CD14-positive monocyte (primary cell): ENCODE measurements at regions not wholly inside any gene's neighbourhood (a gene's known extent, or its start where the extent isn't known, plus 50 kb on each side); places are given as distances from the start of the nearest gene placed in this dataset.

Experiments used
- DNase-seq, 3 donors: peaks; one replicate each; pipeline ENCODE4 v3.0.0-alpha.2; 2011 to 2022
- H2AFZ ChIP-seq: 2 replicates; pipeline ENCODE4 v1.6.0; 2012; ENCODE audit warnings: mild to moderate bottlenecking, low read depth, low read length, inconsistent platforms; ENCODE audit not compliant: insufficient read depth, poor library complexity, severe bottlenecking
- H3K27ac ChIP-seq, 2 donors: 1 replicate in 1 of 2; 2 replicates in 1 of 2; pipeline ENCODE4 v1.5.1; 2012 to 2013; ENCODE audit warnings: low read length in 2 of 2, control low read depth in 1 of 2, inconsistent platforms in 1 of 2, low read depth in 1 of 2, mild to moderate bottlenecking in 1 of 2
- H3K27me3 ChIP-seq, 2 donors: one replicate each; pipeline versions ENCODE4 v1.6.0 to v1.6.1; 2011 to 2013; ENCODE audit warnings: low read length in 2 of 2; ENCODE audit not compliant: control insufficient read depth in 2 of 2, insufficient read depth in 2 of 2
- H3K36me3 ChIP-seq, 2 donors: replicated peaks in 1 of 2; 1 replicate in 1 of 2; 2 replicates in 1 of 2; pipeline versions ENCODE4 v1.5.1 to v1.6.1; 2012 to 2013; ENCODE audit warnings: low read length in 2 of 2, control low read depth in 1 of 2, inconsistent platforms in 1 of 2, mild to moderate bottlenecking in 1 of 2; ENCODE audit not compliant: insufficient read depth in 2 of 2, control insufficient read depth in 1 of 2
- H3K4me1 ChIP-seq, 2 donors: 1 replicate in 1 of 2; 2 replicates in 1 of 2; pipeline versions ENCODE4 v1.5.1 to v1.6.1; 2012 to 2013; ENCODE audit warnings: low read length in 2 of 2, control low read depth in 1 of 2, inconsistent platforms in 1 of 2, mild to moderate bottlenecking in 1 of 2, moderate library complexity in 1 of 2; ENCODE audit not compliant: insufficient read depth in 2 of 2, control insufficient read depth in 1 of 2
- H3K4me2 ChIP-seq: replicated peaks from 2 replicates; pipeline ENCODE3; 2012; ENCODE audit warnings: low read length, moderate library complexity, mild to moderate bottlenecking; ENCODE audit not compliant: poor library complexity, severe bottlenecking; ENCODE audit errors: extremely low read depth
- H3K4me3 ChIP-seq, 3 experiments: fragments of 200-600 bp in 1 of 3; sonication (generic) in 1 of 3; replicated peaks in 1 of 3; 1 replicate in 2 of 3; 2 replicates in 1 of 3; pipeline ENCODE4 v1.5.1; 2011 to 2013; ENCODE audit warnings: low read length in 3 of 3, mild to moderate bottlenecking in 3 of 3, control low read depth in 2 of 3, low read depth in 2 of 3, inconsistent platforms in 1 of 3, moderate library complexity in 1 of 3
- H3K79me2 ChIP-seq: 2 replicates; pipeline ENCODE4 v1.6.0; 2012; ENCODE audit warnings: mild to moderate bottlenecking, control low read depth, inconsistent platforms, low read length, moderate library complexity; ENCODE audit not compliant: insufficient read depth
- H3K9ac ChIP-seq: 2 replicates; pipeline ENCODE4 v1.6.0; 2017; ENCODE audit warnings: low read length, mild to moderate bottlenecking; ENCODE audit not compliant: insufficient read depth, poor library complexity, severe bottlenecking
- H3K9me3 ChIP-seq, 2 donors: replicated peaks in 1 of 2; 1 replicate in 1 of 2; 2 replicates in 1 of 2; pipeline versions ENCODE4 v1.5.1 to v1.6.1; 2012 to 2013; ENCODE audit warnings: low read length in 2 of 2, control low read depth in 1 of 2; ENCODE audit not compliant: control insufficient read depth in 1 of 2, insufficient read depth in 1 of 2
- H4K20me1 ChIP-seq: 2 replicates; pipeline ENCODE4 v1.6.0; 2012; ENCODE audit warnings: mild to moderate bottlenecking, low read length, control low read depth, moderate library complexity; ENCODE audit not compliant: insufficient read depth
- H3K27ac Mint-ChIP-seq, 7 donors: one replicate each; pipeline ENCODE4 v1.8.0; 2020; ENCODE audit warnings: mild to moderate bottlenecking in 7 of 7, mixed read lengths in 7 of 7, moderate library complexity in 6 of 7, inconsistent platforms in 2 of 7
- H3K27me3 Mint-ChIP-seq, 3 donors: one replicate each; pipeline ENCODE4 v1.8.0; 2021 to 2022; ENCODE audit warnings: low read depth in 3 of 3, mild to moderate bottlenecking in 3 of 3, mixed read lengths in 3 of 3, moderate library complexity in 3 of 3, inconsistent platforms in 1 of 3
- H3K36me3 Mint-ChIP-seq, 2 donors: one replicate each; pipeline ENCODE4 v1.8.0; 2020; ENCODE audit warnings: mixed read lengths in 2 of 2, inconsistent platforms in 1 of 2, mild to moderate bottlenecking in 1 of 2
- H3K4me1 Mint-ChIP-seq: one replicate; pipeline ENCODE4 v1.8.0; 2020; ENCODE audit warnings: mild to moderate bottlenecking, mixed read lengths
- H3K4me3 Mint-ChIP-seq, 2 donors: one replicate each; pipeline ENCODE4 v1.8.0; 2020; ENCODE audit warnings: mild to moderate bottlenecking in 2 of 2, mixed read lengths in 2 of 2, moderate library complexity in 1 of 2
- H3K9me3 Mint-ChIP-seq, 7 donors: one replicate each; pipeline ENCODE4 v1.8.0; 2020 to 2022; ENCODE audit warnings: mixed read lengths in 7 of 7, mild to moderate bottlenecking in 6 of 7, moderate library complexity in 6 of 7, inconsistent platforms in 2 of 7
- CTCF ChIP-seq: fragments of 200-600 bp; IDR thresholded peaks from one replicate; pipeline ENCODE4 v1.8.0; 2022; ENCODE audit warnings: antibody characterized with exemption, mild to moderate bottlenecking
- WGBS: methylation state at CpG from one replicate; pipeline ENCODE4 v1.1.5; 2013; ENCODE audit warnings: missing lambda C conversion rate; ENCODE audit not compliant: insufficient coverage; 5-methylcytosine and 5-hydroxymethylcytosine counted together
- intact Hi-C, 2 donors: fragments of 100-400 bp; cut with micrococcal nuclease; formaldehyde crosslinking; loops; one replicate each; pipeline versions ENCODE4 v1.15.0 to v1.15.1; 2023

DNA sequence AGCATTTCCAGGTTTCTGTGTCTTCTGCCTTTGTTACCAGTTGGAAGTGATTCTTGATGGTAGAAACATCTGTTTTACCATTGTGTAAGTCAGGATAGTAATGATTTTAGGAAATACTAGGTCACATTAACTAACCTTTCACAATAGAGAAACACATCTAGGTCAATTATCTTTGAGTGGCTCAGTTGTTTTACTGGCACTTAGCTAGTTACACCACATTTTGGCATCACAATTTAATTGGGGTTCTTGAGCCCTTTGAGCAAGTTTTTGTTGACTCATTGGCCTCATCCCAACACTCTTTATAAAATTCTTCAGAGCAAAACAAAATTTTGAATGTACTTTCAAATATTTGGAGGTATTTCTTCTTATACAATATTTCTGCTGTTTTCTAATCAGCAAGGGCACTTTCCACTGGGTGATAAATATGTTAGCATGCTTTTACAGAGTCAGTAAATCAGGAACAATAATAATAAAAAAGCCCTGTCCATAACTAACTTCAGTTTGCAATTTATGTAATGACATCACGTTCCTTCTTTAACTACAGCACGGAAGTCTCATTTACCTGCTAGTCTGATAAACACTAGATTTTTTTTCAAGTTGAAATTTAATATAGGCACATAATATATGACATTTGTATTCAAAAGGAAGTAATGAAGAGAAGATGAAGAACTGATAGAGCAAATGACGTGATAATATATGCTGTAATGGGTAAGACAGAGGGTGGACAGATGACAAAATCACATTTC, 64.8 kb upstream of the GK2 start:
- Histone ChIP-seq H3K9me3 (no peaks in the 10 kb centered on the region), H3K36me3 (no peaks in the 10 kb centered on the region), H4K20me1 (no peaks in the 10 kb centered on the region), H2AFZ (no peak overlapping the region), H3K4me1 (no peaks in the 10 kb centered on the region), H3K4me2 (no peak overlapping the region), H3K4me3 (no peak overlapping the region), H3K27me3 (no peaks in the 10 kb centered on the region), H3K79me2 (no peaks in the 10 kb centered on the region), H3K27ac (no peak overlapping the region), H3K9ac (no peak overlapping the region)
- no peak for DNase-seq
- H3K27ac Mint-ChIP-seq = no peak overlapping the region
- no peaks in the 10 kb centered on the region for H3K4me1 Mint-ChIP-seq
- TF ChIP-seq CTCF = no peak
- no peaks in the 10 kb centered on the region for H3K36me3 Mint-ChIP-seq
- intact Hi-C loops = no loop called here
- peaks cover 0 to 1% (median 0%) of the 10 kb centered on the region in 3 donors for H3K27me3 Mint-ChIP-seq
- WGBS = no CpG with 5 or more reads among the region's 3 CpGs
- H3K9me3 Mint-ChIP-seq = peaks cover 0 to 4% (median 0%) of the 10 kb centered on the region in 7 donors
- no peak overlapping the region for H3K4me3 Mint-ChIP-seq

DNA sequence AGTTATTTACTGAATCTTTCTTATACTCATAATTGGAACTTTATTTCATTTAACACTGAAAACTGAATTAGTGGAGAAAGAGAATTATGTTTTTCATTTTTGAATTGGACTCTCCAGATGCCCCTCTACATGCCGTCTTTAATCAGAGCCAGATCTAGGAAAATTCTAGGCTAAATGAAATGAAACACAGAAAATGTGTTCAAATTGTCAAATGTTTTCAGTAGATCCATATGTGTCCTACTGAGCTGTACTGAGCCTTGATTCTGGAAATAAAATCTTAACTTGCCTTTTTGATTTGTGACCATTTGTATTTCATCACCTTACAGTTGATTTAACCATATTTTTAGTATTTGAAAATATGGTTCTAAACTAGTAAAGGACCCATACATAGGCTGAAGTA, 64.0 kb upstream of the GK2 start:
- H3K27ac Mint-ChIP-seq = no peak overlapping the region
- Histone ChIP-seq H3K4me1 (no peaks in the 10 kb centered on the region), H2AFZ (no peak overlapping the region), H3K9ac (no peak overlapping the region), H3K4me2 (no peak overlapping the region), H4K20me1 (no peaks in the 10 kb centered on the region), H3K4me3 (no peak overlapping the region), H3K79me2 (no peaks in the 10 kb centered on the region), H3K9me3 (no peaks in the 10 kb centered on the region), H3K27me3 (no peaks in the 10 kb centered on the region), H3K27ac (no peak overlapping the region), H3K36me3 (no peaks in the 10 kb centered on the region)
- peaks cover 0 to 2% (median 0%) of the 10 kb centered on the region in 7 donors for H3K9me3 Mint-ChIP-seq
- DNase-seq = no peak
- H3K36me3 Mint-ChIP-seq = no peaks in the 10 kb centered on the region
- H3K27me3 Mint-ChIP-seq = peaks cover 0 to 1% (median 0%) of the 10 kb centered on the region in 3 donors
- no CpG with 5 or more reads among the region's 1 CpG for WGBS
- H3K4me1 Mint-ChIP-seq = no peaks in the 10 kb centered on the region
- intact Hi-C loops = no loop called here
- H3K4me3 Mint-ChIP-seq = no peak overlapping the region
- no peak for TF ChIP-seq CTCF
